Neural progenitor cell (in vitro differentiated cells): ENCODE measurements at regions not wholly inside any gene's neighbourhood (a gene's known extent, or its start where the extent isn't known, plus 50 kb on each side); places are given as distances from the start of the nearest gene placed in this dataset.

ENCODE experiments used
- CTCF ChIP-seq: fragments of 200-600 bp; sonication (generic); IDR thresholded peaks from 2 replicates; pipeline ENCODE4 v1.5.1; 2017; ENCODE audit warnings: antibody characterized with exemption, mild to moderate bottlenecking
- EZH2 ChIP-seq: fragments of 200-600 bp; sonication (generic); IDR thresholded peaks from 2 replicates; pipeline ENCODE4 v1.6.1; 2017; ENCODE audit warnings: antibody characterized with exemption, mild to moderate bottlenecking, moderate library complexity

GRCh38 chr5:163659568-163659902 is 154.1 kb downstream of the MAT2B start:
- TF ChIP-seq EZH2 (no peak), CTCF (no peak)
